ENCODE measurements at regions not wholly inside any gene's neighbourhood (a gene's known extent, or its start where the extent isn't known, plus 50 kb on each side); places are given as distances from the start of the nearest gene placed in this dataset.

GRCh38 chr15:96264351-96264798 is 66.1 kb upstream of the NR2F2 start:
- TF ChIP-seq EZH2phosphoT487 (IDR thresholded peaks at IDR 0.05; ENCODE audit: insufficient read depth, low read depth) (no peak), EZH2 (IDR thresholded peaks at IDR 0.05; ENCODE audit: insufficient read depth, poor library complexity, severe bottlenecking) (no peak)

Data from GM23248 (cell line).